Uterus (tissue), 2 donors: ENCODE measurements at regions not wholly inside any gene's neighbourhood (a gene's known extent, or its start where the extent isn't known, plus 50 kb on each side); places are given as distances from the start of the nearest gene placed in this dataset.

Experiments
- CTCF ChIP-seq, 4 experiments: fragments of 200-600 bp in 2 of 4; fragments of 450-650 bp in 2 of 4; sonication (generic) in 2 of 4; IDR thresholded peaks; one replicate each; pipeline ENCODE4 v1.5.1; 2016 to 2019; ENCODE audit warnings: antibody characterized with exemption in 4 of 4, mild to moderate bottlenecking in 2 of 4, moderate library complexity in 1 of 4
- POLR2A ChIP-seq, 2 donors: fragments of 450-650 bp; IDR thresholded peaks; one replicate each; pipeline ENCODE4 v1.6.1; 2016; ENCODE audit warnings: antibody characterized with exemption in 2 of 2, mild to moderate bottlenecking in 1 of 2, moderate library complexity in 1 of 2

- TF ChIP-seq CTCF (IDR thresholded peaks at IDR 0.05) (no peak), POLR2A (IDR thresholded peaks at IDR 0.05) (no peak)
Observed at GRCh38 chr11:115007851-115008250, 329.5 kb downstream of the NXPE2 start.
